ENCODE measurements at regions not wholly inside any gene's neighbourhood (a gene's known extent, or its start where the extent isn't known, plus 50 kb on each side); places are given as distances from the start of the nearest gene placed in this dataset.

DNA sequence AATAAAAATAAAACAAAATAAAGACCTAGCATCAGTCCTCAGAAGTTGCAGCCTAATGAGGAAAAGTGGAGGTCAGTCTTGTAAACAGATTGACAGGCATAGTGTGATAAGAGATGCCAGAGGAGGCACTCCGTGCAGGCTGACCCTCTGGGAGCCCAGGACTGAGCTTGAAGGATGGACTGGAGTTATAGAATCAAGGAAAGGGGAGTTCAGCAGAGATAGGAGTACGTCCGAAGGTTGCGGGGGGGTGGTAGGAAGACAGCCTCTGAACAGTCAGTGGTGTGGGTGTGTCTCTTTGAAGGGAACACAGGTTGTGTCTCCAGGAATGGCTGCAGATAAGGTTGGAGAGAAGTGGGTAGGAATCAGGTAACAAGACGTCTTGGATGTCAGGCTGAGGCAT lies 126.1 kb upstream of the CPEB4 start:
- Histone ChIP-seq H3K4me1 (replicated peaks in 1 of 4; ENCODE audit: control insufficient read depth in 3 of 4, insufficient read depth in 4 of 4, low read length in 3 of 4) (peaks cover 0 to 5% (median under 1%) of the 10 kb centered on the region in 4 experiments; a peak in 2 of 7 replicates), H3K56ac (replicated peaks; ENCODE audit: insufficient read length, low read depth, low read length) (no peak overlapping the region), H2BK120ac (replicated peaks; ENCODE audit: low read depth, low read length) (no peak overlapping the region), H3K23me2 (ENCODE audit: low read depth, low read length) (peaks cover 3% of the 10 kb centered on the region), H2BK5ac (ENCODE audit: low read depth, low read length) (no peak overlapping the region), H3K18ac (ENCODE audit: extremely low read depth, low read length) (no peak overlapping the region), H3K23ac (ENCODE audit: insufficient read length) (no peak overlapping the region), H4K5ac (ENCODE audit: insufficient read length, low read depth, low read length) (no peak overlapping the region), H2AK5ac (ENCODE audit: low read depth, low read length) (no peak overlapping the region), H3K36me3 (ENCODE audit: control insufficient read depth in 2 of 4, insufficient read depth in 4 of 4, low read length in 3 of 4) (no peaks in the 10 kb centered on the region; a peak in 1 of 8 replicates), H3K79me1 (ENCODE audit: low read depth, low read length) (no peaks in the 10 kb centered on the region), H3K27me3 (replicated peaks in 1 of 4; ENCODE audit: control insufficient read depth in 3 of 4, extremely low read depth in 1 of 4, insufficient read depth in 3 of 4, low read length in 3 of 4) (0 out of 7 replicates have a peak, but pooled peaks cover 0 to 2% (median 0%) of the 10 kb centered on the region in 4 experiments), H2BK20ac (ENCODE audit: low read length) (no peak overlapping the region), H3K4me2 (ENCODE audit: insufficient read depth in 1 of 2, low read depth in 2 of 2, low read length in 2 of 2) (no peak overlapping the region), H3K79me2 (ENCODE audit: control insufficient read depth in 1 of 2, insufficient read depth in 2 of 2, low read length in 2 of 2) (no peaks in the 10 kb centered on the region), H3K9me3 (ENCODE audit: insufficient read depth in 2 of 2, low read depth in 1 of 2, low read length in 1 of 2) (no peaks in the 10 kb centered on the region), H2BK15ac (ENCODE audit: low read length) (0 out of 2 replicates have a peak overlapping the region, but pooled peaks have one; percentile 25), H3K27ac (ENCODE audit: low read depth, low read length) (no peak overlapping the region), H3K9ac (replicated peaks in 1 of 4; ENCODE audit: extremely low read depth in 1 of 4, low read depth in 3 of 4, low read length in 3 of 4) (no peak overlapping the region), H4K91ac (replicated peaks; ENCODE audit: insufficient read length, low read length) (no peak overlapping the region), H2BK12ac (ENCODE audit: low read depth, low read length) (no peak overlapping the region), H3K4me3 (ENCODE audit: extremely low read depth in 1 of 4, insufficient read depth in 2 of 4, low read depth in 3 of 4, low read length in 4 of 4) (no peak overlapping the region), H2AFZ (ENCODE audit: low read length) (no peak overlapping the region), H4K20me1 (replicated peaks in 1 of 2; ENCODE audit: control insufficient read depth in 1 of 2, insufficient read depth in 2 of 2, low read length in 2 of 2) (no peaks in the 10 kb centered on the region), H3K14ac (ENCODE audit: insufficient read length) (no peak overlapping the region), H3K4ac (replicated peaks; ENCODE audit: insufficient read length, low read depth, low read length) (no peak overlapping the region), H4K8ac (ENCODE audit: extremely low read depth, insufficient read depth, low read length) (no peak overlapping the region)
- CTCF ChIA-PET (ENCODE audit: partially characterized antibody), result interaction anchor here (1.5 kb wide), 1 partner anchor 122 kb away, joined by 6 read pairs; no protein-coding TSS in a partner anchor
- TF ChIP-seq SRF (IDR thresholded peaks at IDR 0.05; ENCODE audit: low read depth, low read length) (no peak), TCF12 (IDR thresholded peaks at IDR 0.05; ENCODE audit: low read depth, low read length) (no peak)
- TF ChIP-seq, protein P1, sequence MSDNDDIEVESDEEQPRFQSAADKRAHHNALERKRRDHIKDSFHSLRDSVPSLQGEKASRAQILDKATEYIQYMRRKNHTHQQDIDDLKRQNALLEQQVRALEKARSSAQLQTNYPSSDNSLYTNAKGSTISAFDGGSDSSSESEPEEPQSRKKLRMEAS (IDR thresholded peaks at IDR 0.05), result no peak
- WGBS, 2 experiments (ENCODE audit: extremely low coverage in 1 of 2, insufficient coverage in 1 of 2, insufficient read length in 1 of 2, insufficient replicate concordance in 2 of 2, low coverage in 1 of 2, low lambda C conversion rate in 2 of 2, missing lambda C conversion rate in 1 of 2), result 74% methylated on average over 5 of the region's 5 CpGs; no CpG with 5 or more reads in 1 of the 2 experiments
- POLR2A ChIA-PET (ENCODE audit: partially characterized antibody), result no interaction called here
- FAIRE-seq (no peak), DNase-seq (ENCODE audit: low read depth in 1 of 2, low spot score in 2 of 2) (no peak)
